ENCODE measurements at regions not wholly inside any gene's neighbourhood (a gene's known extent, or its start where the extent isn't known, plus 50 kb on each side); places are given as distances from the start of the nearest gene placed in this dataset.

DNA sequence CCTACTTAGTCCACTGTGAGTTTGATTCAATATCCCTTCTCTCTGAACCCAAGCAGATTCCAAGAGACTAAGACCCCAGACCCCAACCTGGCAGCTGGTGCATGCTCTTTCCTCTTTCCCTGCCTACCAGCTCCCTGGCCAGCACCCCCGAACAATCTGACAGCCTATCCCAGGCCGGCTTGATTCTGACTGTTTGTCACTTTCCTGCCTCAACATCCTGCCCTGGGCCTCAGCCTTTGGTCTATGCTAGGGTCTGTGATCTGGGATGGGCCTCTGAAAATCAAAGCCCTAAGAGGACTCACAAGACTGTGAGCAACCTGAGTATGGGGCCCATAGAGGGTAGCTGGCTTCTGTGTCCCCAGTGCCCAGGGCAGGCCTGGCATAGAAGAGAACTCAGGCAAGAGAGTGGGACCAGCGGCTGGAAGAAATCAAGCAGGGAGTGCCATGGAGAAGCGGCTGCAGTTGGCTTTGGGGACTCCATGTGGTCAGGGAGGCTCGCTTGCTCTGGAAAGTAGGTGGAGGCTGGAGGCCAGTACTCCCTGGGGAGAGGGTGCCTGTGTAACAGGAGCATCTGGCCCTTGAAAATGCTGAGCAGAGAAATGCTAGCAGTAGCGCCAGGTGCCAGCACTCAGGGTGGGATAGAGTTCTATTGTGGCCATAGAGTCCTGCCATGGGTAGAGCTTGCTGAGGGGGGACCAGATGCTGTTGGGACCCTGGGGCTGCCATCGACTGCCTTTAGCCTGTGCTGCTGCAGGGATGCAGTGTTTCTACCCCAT is 343.9 kb downstream of the DYSF start (continued):
- no peak for TF ChIP-seq RXRA (IDR thresholded peaks at IDR 0.05; ENCODE audit: borderline replicate concordance, low read depth)
- no peak for TF ChIP-seq RCOR1 (IDR thresholded peaks at IDR 0.05; ENCODE audit: low read length)
- TF ChIP-seq TCF12 (IDR thresholded peaks at IDR 0.05), result no peak
- TF ChIP-seq, protein P1, sequence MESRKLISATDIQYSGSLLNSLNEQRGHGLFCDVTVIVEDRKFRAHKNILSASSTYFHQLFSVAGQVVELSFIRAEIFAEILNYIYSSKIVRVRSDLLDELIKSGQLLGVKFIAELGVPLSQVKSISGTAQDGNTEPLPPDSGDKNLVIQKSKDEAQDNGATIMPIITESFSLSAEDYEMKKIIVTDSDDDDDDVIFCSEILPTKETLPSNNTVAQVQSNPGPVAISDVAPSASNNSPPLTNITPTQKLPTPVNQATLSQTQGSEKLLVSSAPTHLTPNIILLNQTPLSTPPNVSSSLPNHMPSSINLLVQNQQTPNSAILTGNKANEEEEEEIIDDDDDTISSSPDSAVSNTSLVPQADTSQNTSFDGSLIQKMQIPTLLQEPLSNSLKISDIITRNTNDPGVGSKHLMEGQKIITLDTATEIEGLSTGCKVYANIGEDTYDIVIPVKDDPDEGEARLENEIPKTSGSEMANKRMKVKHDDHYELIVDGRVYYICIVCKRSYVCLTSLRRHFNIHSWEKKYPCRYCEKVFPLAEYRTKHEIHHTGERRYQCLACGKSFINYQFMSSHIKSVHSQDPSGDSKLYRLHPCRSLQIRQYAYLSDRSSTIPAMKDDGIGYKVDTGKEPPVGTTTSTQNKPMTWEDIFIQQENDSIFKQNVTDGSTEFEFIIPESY (IDR thresholded peaks at IDR 0.05; ENCODE audit: borderline replicate concordance, low read depth), result no peak
- TF ChIP-seq, protein P2, sequence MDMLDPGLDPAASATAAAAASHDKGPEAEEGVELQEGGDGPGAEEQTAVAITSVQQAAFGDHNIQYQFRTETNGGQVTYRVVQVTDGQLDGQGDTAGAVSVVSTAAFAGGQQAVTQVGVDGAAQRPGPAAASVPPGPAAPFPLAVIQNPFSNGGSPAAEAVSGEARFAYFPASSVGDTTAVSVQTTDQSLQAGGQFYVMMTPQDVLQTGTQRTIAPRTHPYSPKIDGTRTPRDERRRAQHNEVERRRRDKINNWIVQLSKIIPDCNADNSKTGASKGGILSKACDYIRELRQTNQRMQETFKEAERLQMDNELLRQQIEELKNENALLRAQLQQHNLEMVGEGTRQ (IDR thresholded peaks at IDR 0.05; ENCODE audit: borderline replicate concordance, low read depth, low read length), result no peak
- TF ChIP-seq TEAD4 (IDR thresholded peaks at IDR 0.05; ENCODE audit: borderline replicate concordance, insufficient read depth), result no peak
- TF ChIP-seq RAD21 (IDR thresholded peaks at IDR 0.05; ENCODE audit: low read length), result no peak

DNA sequence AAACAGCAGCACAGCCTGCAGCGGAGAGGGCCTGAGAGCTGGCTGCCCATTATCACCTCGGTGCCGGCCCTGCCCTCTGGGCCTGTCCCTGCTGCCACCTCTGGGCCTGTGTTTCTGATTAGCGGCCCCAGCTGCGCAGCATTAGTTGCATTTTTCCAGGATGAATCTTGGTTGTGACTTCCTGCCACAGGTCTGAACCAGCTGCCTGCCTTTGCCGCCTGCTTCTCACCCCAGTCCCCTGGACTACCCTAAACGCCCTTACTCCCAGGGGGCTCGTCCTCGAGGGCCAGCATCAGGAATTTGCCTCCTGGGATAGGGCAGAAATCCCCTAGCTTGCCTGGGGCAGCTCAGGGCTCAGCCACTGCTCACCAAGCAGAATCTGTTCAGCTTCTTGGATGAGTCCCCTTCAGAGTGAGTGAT is 342.8 kb downstream of the DYSF start:
- no peaks in the 10 kb centered on the region for H3F3A ChIP-seq (replicated peaks; ENCODE audit: insufficient read depth)
- peak overlapping the region; percentile 13; the same call in 1 of the 2 replicates for H3K4me2 ChIP-seq
- no peak overlapping the region for H2AFZ ChIP-seq (ENCODE audit: low read depth)
- no peaks in the 10 kb centered on the region for H3K36me3 ChIP-seq (replicated peaks in 1 of 2; ENCODE audit: control insufficient read depth in 1 of 2, insufficient read depth in 2 of 2, low read length in 1 of 2)
- no peaks in the 10 kb centered on the region for H4K20me1 ChIP-seq (ENCODE audit: insufficient read depth)
- 25% methylated on average over 8 of the region's 9 CpGs for WGBS (ENCODE audit: low lambda C conversion rate)
- no peak overlapping the region for H3K4me3 ChIP-seq (ENCODE audit: low read depth in 2 of 2, low read length in 1 of 2)
- H3K27ac ChIP-seq (ENCODE audit: low read depth in 2 of 2, low read length in 1 of 2), result peak overlapping the region in 1 of 2 experiments; percentile 25; a peak in 2 of 4 replicates
- TF ChIP-seq TCF12 (IDR thresholded peaks at IDR 0.05) (peak; percentile 92), EP300 (IDR thresholded peaks at IDR 0.05; ENCODE audit: borderline replicate concordance in 1 of 2, low read depth in 1 of 2, low read length in 1 of 2) (peak in 1 of 2 experiments; percentile 32; a peak in 1 of 4 replicates), TEAD4 (IDR thresholded peaks at IDR 0.05; ENCODE audit: borderline replicate concordance, insufficient read depth) (peak; percentile 45; the same call in 1 of the 2 replicates), RXRA (IDR thresholded peaks at IDR 0.05; ENCODE audit: borderline replicate concordance, low read depth) (no peak; the same call in 1 of the 2 replicates), TAF1 (IDR thresholded peaks at IDR 0.05; ENCODE audit: borderline replicate concordance, low read depth, low read length) (no peak), FOSL2 (IDR thresholded peaks at IDR 0.05; ENCODE audit: borderline replicate concordance, low read depth) (peak; percentile 32; the same call in 1 of the 2 replicates), RCOR1 (IDR thresholded peaks at IDR 0.05; ENCODE audit: low read length) (no peak), MXI1 (IDR thresholded peaks at IDR 0.05; ENCODE audit: low read depth, low read length) (no peak), FOXM1 (IDR thresholded peaks at IDR 0.05; ENCODE audit: low read depth) (no peak), FOXJ3 (CRISPR knock-in tag; IDR thresholded peaks at IDR 0.05) (no peak), SIN3A (IDR thresholded peaks at IDR 0.05; ENCODE audit: borderline replicate concordance, low read depth, low read length) (no peak), POLR2AphosphoS5 (IDR thresholded peaks at IDR 0.05; ENCODE audit: low read depth, low read length) (0 out of 2 replicates have a peak, but pooled peaks have one; percentile 20), JUND (IDR thresholded peaks at IDR 0.05) (peak; percentile 39; the same call in 1 of the 2 replicates), GABPA (IDR thresholded peaks at IDR 0.05; ENCODE audit: low read depth) (no peak), EZH2phosphoT487 (IDR thresholded peaks at IDR 0.05; ENCODE audit: borderline replicate concordance, low read depth) (no peak), NRF1 (IDR thresholded peaks at IDR 0.05; ENCODE audit: low read depth, low read length) (no peak)
- TF ChIP-seq, protein P3, sequence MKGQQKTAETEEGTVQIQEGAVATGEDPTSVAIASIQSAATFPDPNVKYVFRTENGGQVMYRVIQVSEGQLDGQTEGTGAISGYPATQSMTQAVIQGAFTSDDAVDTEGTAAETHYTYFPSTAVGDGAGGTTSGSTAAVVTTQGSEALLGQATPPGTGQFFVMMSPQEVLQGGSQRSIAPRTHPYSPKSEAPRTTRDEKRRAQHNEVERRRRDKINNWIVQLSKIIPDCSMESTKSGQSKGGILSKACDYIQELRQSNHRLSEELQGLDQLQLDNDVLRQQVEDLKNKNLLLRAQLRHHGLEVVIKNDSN (IDR thresholded peaks at IDR 0.05; ENCODE audit: borderline replicate concordance, low read depth), result no peak
- no peaks in the 10 kb centered on the region for H3K9me3 ChIP-seq
- no peaks in the 10 kb centered on the region for H3K9me2 ChIP-seq
- H3K27me3 ChIP-seq (ENCODE audit: insufficient read depth), result no peaks in the 10 kb centered on the region
- DNase-seq, result peak; percentile 57
- CTCF ChIA-PET, result interaction anchor here (0.7 to 4.2 kb wide), 14 partner anchors 9 to 783 kb away, joined by 3 to 30 read pairs (median 3); no protein-coding TSS in a partner anchor
- H3K9ac ChIP-seq, result no peak overlapping the region
- POLR2A ChIA-PET, result no interaction called here
- peaks cover 0 to 10% of the 10 kb centered on the region in 2 experiments; a peak in 1 of 4 replicates for H3K4me1 ChIP-seq (ENCODE audit: control insufficient read depth in 1 of 2, insufficient read depth in 2 of 2, low read depth in 1 of 2, low read length in 1 of 2)
- no peaks in the 10 kb centered on the region for H3K79me2 ChIP-seq (ENCODE audit: insufficient read depth)

Data from SK-N-SH (cell line).